GM12873 (cell line): ENCODE measurements at regions not wholly inside any gene's neighbourhood (a gene's known extent, or its start where the extent isn't known, plus 50 kb on each side); places are given as distances from the start of the nearest gene placed in this dataset.

ENCODE experiments used
- TF ChIP-seq, protein P1 (sequence below): IDR thresholded peaks from 2 replicates; pipeline ENCODE4 v1.5.1; 2012; ENCODE audit warnings: low read depth, mild to moderate bottlenecking, moderate library complexity, low read length, control low read depth; ENCODE audit not compliant: insufficient read depth; ENCODE audit errors: missing control alignments

DNA sequence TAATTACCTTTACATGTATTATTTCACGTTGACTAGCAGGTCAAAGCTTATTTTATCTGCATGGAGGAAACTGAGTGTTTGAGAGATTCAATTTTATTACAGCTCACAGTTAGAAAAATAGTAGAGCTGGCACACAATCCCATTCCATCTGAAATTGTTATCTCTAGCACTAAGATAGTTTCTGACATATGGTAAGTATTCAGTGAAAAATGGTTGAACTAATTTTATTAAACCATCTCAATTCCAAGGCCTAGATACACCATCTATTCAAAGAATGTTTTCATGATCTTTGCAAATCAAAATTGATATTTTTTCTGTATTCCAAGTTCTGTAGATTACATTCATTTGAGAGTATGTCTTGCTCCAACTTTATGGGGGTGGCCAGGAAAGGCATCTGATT, 125.4 kb upstream of the FAT3 start:
- TF ChIP-seq, protein P1, sequence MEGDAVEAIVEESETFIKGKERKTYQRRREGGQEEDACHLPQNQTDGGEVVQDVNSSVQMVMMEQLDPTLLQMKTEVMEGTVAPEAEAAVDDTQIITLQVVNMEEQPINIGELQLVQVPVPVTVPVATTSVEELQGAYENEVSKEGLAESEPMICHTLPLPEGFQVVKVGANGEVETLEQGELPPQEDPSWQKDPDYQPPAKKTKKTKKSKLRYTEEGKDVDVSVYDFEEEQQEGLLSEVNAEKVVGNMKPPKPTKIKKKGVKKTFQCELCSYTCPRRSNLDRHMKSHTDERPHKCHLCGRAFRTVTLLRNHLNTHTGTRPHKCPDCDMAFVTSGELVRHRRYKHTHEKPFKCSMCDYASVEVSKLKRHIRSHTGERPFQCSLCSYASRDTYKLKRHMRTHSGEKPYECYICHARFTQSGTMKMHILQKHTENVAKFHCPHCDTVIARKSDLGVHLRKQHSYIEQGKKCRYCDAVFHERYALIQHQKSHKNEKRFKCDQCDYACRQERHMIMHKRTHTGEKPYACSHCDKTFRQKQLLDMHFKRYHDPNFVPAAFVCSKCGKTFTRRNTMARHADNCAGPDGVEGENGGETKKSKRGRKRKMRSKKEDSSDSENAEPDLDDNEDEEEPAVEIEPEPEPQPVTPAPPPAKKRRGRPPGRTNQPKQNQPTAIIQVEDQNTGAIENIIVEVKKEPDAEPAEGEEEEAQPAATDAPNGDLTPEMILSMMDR = no peak

DNA sequence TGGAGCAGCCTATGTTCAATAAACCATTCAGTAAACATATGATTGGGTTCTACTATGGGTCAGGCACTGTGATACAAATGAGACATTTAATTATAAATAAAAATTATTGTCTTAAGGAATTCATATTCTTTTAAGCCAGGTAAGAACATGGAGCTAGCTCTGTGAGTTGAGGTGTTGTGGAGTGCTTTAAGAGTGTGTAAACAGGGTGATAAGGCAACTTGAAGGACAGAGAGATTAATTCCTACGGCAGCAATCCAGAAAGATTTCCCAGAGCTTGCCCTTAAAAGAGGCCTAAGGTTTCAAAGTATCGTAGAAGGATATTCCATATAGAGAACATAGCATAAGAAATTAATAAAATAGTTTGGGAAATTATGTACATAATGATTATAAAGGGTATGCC, 126.4 kb upstream of the FAT3 start:
- TF ChIP-seq, protein P1 = no peak

DNA sequence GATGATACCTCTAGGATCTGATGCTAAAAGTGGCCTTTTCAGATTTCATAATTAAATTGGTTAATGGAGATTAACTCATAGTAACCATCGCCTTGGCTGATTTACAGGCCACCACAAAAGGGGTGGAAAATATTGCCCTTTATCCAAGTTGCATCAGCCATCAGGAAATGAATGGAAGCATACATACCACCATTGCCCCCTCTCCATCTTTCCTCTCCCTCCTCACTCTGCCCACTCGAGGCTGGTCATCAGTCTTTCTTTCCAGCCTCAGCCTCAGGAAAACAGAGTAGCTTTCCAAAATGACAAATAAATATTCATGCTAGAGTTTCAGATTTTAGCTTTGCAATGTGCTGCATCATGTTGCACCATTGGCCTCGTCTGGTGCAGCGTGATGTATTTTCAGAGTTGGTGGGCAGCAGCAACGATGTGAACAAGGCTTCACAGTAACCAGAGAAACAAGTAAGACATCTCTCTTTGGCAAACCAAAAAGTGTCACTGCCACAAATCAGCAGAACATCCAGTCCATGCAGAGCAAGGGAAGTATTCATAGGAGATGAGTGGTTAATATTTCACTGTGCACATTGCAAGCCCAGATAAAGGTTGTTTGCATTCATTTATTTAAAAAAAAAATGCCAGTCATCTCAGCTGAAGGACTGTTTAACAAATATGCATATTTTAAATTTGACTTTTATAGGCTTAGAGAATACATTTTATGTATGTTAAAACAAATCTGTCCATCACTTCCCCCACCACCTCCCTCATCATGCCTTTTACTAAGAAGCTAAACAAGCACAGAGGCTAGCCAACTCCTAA, 136.7 kb upstream of the FAT3 start:
- TF ChIP-seq, protein P1 = no peak

DNA sequence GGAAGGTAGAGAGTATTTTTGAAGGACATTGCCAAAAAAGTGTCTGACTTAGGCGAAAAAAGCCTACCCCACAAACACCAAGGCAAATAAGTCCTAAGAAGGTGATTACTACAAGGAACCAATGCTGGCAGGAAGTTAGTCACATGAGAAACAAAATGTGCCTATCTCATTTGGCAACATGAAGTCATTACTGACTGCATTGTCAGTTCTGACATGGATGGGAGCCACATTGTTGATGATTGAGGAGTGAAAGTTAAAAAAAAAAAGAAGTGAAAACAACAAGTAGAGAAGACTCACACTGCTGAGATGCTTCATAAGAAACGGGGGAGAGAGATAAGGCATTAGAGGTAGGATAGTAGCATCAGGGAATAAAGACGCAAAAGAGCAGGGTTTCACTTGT, 141.5 kb upstream of the FAT3 start:
- TF ChIP-seq, protein P1 = no peak

DNA sequence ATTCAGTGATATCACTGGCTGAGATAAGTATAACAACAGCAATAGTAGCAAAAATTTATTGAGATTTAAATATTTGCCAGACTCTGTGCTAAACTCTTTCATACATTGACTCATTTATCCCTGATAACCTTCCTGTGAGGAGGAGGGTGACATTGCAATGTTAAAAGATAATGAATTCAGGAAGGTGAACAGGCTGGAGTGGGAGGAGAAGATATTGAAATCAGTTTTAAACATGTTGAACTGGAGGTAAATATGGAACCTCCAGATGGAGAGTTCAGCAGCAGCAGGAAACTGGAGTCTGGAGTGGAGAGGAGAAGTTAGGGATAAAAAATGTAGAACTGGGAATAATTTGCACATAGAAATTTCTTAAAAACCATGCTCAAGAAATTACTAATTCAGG, 142.0 kb upstream of the FAT3 start:
- TF ChIP-seq, protein P1 = no peak

DNA sequence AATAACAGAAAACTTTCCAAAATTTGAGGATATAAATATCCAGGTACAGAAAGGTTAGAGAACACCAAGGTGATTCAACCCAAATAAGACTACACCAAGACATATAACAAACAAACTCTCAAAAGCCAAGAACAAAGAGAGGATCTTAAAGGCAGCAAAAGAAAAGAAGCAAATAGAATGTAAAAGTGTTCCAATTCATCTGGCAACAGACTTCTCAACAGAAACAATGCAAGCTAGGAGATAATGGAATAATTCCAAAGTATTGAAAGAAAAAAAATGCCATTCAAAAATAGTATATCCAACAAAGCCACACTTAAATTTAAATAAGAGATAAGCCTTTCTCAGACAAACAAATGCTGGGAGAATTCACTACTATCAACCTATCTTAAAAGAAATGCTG, 153.0 kb upstream of the FAT3 start:
- TF ChIP-seq, protein P1 = no peak

DNA sequence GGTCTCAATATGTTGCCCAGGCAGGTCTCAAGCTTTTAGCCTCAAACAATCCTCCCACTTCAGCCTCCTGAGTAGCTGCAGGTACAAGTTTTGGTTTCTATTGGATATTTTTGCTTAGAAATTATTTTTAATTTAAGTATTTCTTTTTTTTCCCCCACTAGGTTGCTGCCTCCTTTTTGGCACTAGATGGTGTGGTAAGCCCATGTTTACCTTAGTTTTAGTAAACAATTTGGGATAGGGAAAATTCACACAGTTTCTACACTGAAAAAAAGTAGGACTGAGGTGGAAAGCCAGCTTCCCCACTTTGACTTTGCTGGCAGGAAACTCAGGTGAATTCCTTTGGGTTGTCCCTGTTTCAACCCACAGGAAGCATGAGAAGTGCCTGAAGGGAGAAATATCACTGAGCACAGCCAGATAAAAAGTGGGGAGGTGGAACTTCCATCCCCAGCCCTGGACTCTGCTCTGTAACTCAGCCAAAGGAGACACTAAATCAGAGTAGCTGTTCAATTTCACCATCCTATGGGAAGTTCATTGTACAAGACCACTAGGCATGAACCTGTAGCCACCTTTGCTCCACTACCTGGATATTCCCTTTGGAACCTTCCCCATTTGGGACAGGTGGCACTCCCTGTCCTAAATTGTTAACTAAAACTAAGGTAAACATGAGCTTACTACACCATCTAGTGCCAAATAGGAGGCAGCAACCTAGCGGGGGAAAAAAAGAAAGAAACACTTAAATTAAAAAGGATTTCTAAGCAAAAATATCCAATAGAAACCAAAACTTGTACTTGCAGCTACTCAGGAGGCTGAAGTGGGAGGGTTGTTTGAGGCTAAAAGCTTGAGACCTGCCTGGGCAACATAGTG, 154.4 kb upstream of the FAT3 start:
- TF ChIP-seq, protein P1 = no peak
